DND-41 (cell line): ENCODE measurements at regions not wholly inside any gene's neighbourhood (a gene's known extent, or its start where the extent isn't known, plus 50 kb on each side); places are given as distances from the start of the nearest gene placed in this dataset.
A peak's percentile ranks its signal among the peaks of the same experiment; 100 is the strongest.

Experiments used
- ATAC-seq: fragments of 200-7000 bp; cut with Tn5 transposase; 3 replicates; pipeline ENCODE4 v1.9.1; 2021; ENCODE audit warnings: low read depth; ENCODE audit not compliant: insufficient read depth
- DNase-seq: peaks from one replicate; pipeline ENCODE4 v3.0.0-alpha.2; 2020
- H2AFZ ChIP-seq: 2 replicates; pipeline ENCODE4 v1.6.0; 2012; ENCODE audit warnings: low read depth, low read length
- H3K27ac ChIP-seq: 2 replicates; pipeline ENCODE4 v1.5.1; 2012; ENCODE audit warnings: low read length, inconsistent platforms
- H3K27me3 ChIP-seq: fragments of 200-600 bp; sonication (generic); 2 replicates; pipeline ENCODE4 v1.6.0; 2012; ENCODE audit warnings: low read length, mild to moderate bottlenecking, inconsistent platforms; ENCODE audit not compliant: insufficient read depth, poor library complexity
- H3K36me3 ChIP-seq: 2 replicates; pipeline ENCODE4 v1.5.1; 2012; ENCODE audit warnings: low read length, inconsistent platforms; ENCODE audit not compliant: insufficient read depth
- H3K4me1 ChIP-seq: 2 replicates; pipeline ENCODE4 v1.5.1; 2012; ENCODE audit warnings: mild to moderate bottlenecking, low read length; ENCODE audit not compliant: insufficient read depth
- H3K4me2 ChIP-seq: 2 replicates; pipeline ENCODE4 v1.6.0; 2012; ENCODE audit warnings: mild to moderate bottlenecking, moderate library complexity, low read length, inconsistent platforms; ENCODE audit not compliant: insufficient read depth
- H3K4me3 ChIP-seq, 2 experiments: fragments of 200-600 bp in 1 of 2; shearing (Covaris generic) in 1 of 2; 2 replicates each; pipeline ENCODE4 v1.5.1; 2012 to 2016; ENCODE audit warnings: inconsistent platforms in 2 of 2, low read length in 2 of 2, mild to moderate bottlenecking in 2 of 2, low read depth in 1 of 2, moderate library complexity in 1 of 2
- H3K79me2 ChIP-seq: 2 replicates; pipeline ENCODE4 v1.6.0; 2012; ENCODE audit warnings: low read length, inconsistent platforms; ENCODE audit not compliant: insufficient read depth
- H3K9ac ChIP-seq: 2 replicates; pipeline ENCODE4 v1.6.0; 2012; ENCODE audit warnings: low read depth, mild to moderate bottlenecking, inconsistent platforms, low read length, moderate library complexity
- H3K9me3 ChIP-seq: 2 replicates; pipeline ENCODE4 v1.5.1; 2012; ENCODE audit warnings: low read length, moderate library complexity, mild to moderate bottlenecking, inconsistent platforms; ENCODE audit not compliant: insufficient read depth, severe bottlenecking
- H4K20me1 ChIP-seq: 2 replicates; pipeline ENCODE4 v1.6.0; 2012; ENCODE audit warnings: low read length; ENCODE audit not compliant: insufficient read depth
- CTCF ChIP-seq: IDR thresholded peaks from 2 replicates; pipeline ENCODE4 v1.5.1; 2012; ENCODE audit warnings: borderline replicate concordance, low read length, moderate library complexity, mild to moderate bottlenecking; ENCODE audit not compliant: poor library complexity, severe bottlenecking; ENCODE audit errors: extremely low read depth
- EZH2 ChIP-seq: IDR thresholded peaks from 3 replicates; pipeline ENCODE4 v1.6.1; 2012; ENCODE audit warnings: borderline replicate concordance, low read depth, mild to moderate bottlenecking, moderate library complexity, low read length, inconsistent platforms; ENCODE audit not compliant: severe bottlenecking

- Histone ChIP-seq H4K20me1 (no peaks in the 10 kb centered on the region), H3K9me3 (no peaks in the 10 kb centered on the region), H3K4me1 (peaks cover 70% of the 10 kb centered on the region), H3K27me3 (no peaks in the 10 kb centered on the region), H3K36me3 (no peaks in the 10 kb centered on the region), H3K9ac (peak overlapping the region; percentile 64), H3K79me2 (peaks cover 16% of the 10 kb centered on the region; the same call in 1 of the 2 replicates), H3K27ac (peak overlapping the region; percentile 97), H2AFZ (0 out of 2 replicates have a peak overlapping the region, but pooled peaks have one; percentile 46), H3K4me3 (peak overlapping the region in 1 of 2 experiments; percentile 55; a peak in 2 of 4 replicates), H3K4me2 (peak overlapping the region; percentile 71)
- TF ChIP-seq EZH2 (no peak), CTCF (peak; percentile 81)
- DNase-seq = peak; percentile 87
- peak; percentile 86 for ATAC-seq
Measured at GRCh38 chr7:142535123-142535779, 214.0 kb upstream of the PRSS1 start.

GRCh38 chr7:142534726-142535122 is 214.5 kb upstream of the PRSS1 start:
- Histone ChIP-seq H3K79me2 (peaks cover 16% of the 10 kb centered on the region; the same call in 1 of the 2 replicates), H3K4me2 (peak overlapping the region; percentile 71), H3K36me3 (no peaks in the 10 kb centered on the region), H4K20me1 (no peaks in the 10 kb centered on the region), H3K27me3 (no peaks in the 10 kb centered on the region), H2AFZ (no peak overlapping the region), H3K27ac (peak overlapping the region; percentile 97), H3K4me3 (no peak overlapping the region), H3K9ac (peak overlapping the region; percentile 64), H3K9me3 (no peaks in the 10 kb centered on the region), H3K4me1 (peaks cover 70% of the 10 kb centered on the region)
- DNase-seq (no peak), ATAC-seq (no peak)
- TF ChIP-seq EZH2 = no peak
- no peak for TF ChIP-seq CTCF

- H3K36me3 ChIP-seq = no peaks in the 10 kb centered on the region
- H3K9ac ChIP-seq = peak overlapping the region; percentile 64
- H3K79me2 ChIP-seq = peaks cover 16% of the 10 kb centered on the region; the same call in 1 of the 2 replicates
- H3K4me2 ChIP-seq = no peak overlapping the region
- H3K4me3 ChIP-seq = no peak overlapping the region
- H3K27ac ChIP-seq = peak overlapping the region; percentile 97
- peaks cover 70% of the 10 kb centered on the region for H3K4me1 ChIP-seq
- TF ChIP-seq CTCF (no peak), EZH2 (no peak)
- H3K9me3 ChIP-seq = no peaks in the 10 kb centered on the region
- no peaks in the 10 kb centered on the region for H3K27me3 ChIP-seq
- ATAC-seq = no peak
- no peaks in the 10 kb centered on the region for H4K20me1 ChIP-seq
- H2AFZ ChIP-seq = no peak overlapping the region
- DNase-seq = no peak
Measured at GRCh38 chr7:142533920-142534319, 215.4 kb upstream of the PRSS1 start.
